GM21619 (cell line): ENCODE measurements at regions not wholly inside any gene's neighbourhood (a gene's known extent, or its start where the extent isn't known, plus 50 kb on each side); places are given as distances from the start of the nearest gene placed in this dataset.
"Not testable (repeated sequence)": the region's sequence is repeated elsewhere in the genome, so short reads cannot be mapped to it uniquely, and the experiment has no call there.

Source experiments
- ATAC-seq: cut with Tn5 transposase; IDR thresholded peaks from one replicate; pipeline ENCODE4 v1.9.1; 2021; ENCODE audit not compliant: unreplicated experiment

GRCh38 chr4:159639671-159640323 is 536.9 kb downstream of the RAPGEF2 start:
- no peak for ATAC-seq

DNA sequence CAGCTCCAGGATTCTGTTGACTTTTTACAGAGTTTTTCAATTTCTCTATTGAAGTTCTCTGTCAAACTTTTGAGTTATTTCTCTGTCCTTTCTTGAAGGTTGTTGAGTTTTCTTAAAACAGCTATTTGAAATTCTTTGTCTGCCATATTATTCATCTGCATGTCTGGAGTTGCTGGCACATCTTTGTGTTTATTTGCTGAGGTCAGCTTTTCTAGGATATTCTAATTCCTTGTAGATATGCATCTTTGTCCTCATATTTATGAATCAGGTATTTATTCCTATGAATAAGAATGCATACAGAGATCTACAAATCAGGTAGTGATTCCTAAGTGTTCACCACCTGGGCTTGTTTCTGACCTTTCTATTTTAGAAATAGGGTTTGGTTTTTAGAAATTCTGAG is 546.4 kb downstream of the RAPGEF2 start:
- no peak for ATAC-seq

DNA sequence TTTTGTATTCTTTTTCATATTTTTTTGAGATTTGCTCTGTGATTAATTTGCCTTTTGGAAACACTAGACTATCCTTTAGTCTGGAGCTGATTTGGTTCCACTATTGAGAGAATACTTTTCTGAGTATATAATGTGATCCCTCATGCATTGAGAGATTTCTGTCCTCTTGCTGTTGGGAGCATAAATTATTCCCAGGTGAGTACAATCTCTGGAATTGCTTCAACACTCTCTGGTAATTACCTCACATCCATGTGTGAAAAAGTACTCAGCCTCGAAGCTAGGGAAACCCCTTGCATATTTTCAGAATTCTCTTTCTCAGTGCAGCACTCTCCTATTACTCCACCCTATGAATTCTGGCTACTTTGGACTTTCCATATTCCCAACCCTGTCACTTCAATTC is 550.0 kb downstream of the RAPGEF2 start:
- ATAC-seq: no peak

- ATAC-seq: no peak
Measured at GRCh38 chr4:159655547-159655946, 552.7 kb downstream of the RAPGEF2 start.

DNA sequence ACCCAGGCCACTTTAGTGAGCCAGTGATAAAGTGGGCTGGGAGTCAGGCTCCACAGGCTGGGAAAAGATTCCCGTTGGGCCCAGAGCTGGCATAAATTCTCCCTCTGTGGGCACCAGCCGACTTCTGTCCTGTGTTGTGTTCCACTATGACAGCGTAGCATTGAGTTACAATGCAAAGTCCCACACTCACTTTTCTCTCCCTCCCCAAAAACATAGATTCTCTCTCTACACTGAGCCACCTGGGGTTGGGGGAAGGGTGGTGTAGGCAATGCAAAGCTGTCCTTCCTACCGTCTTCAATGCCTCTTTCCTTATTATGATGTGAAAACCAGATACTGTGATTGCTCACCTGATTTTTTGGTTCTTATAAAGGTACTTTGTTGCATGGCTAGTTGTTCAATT is 566.2 kb downstream of the RAPGEF2 start:
- ATAC-seq: no peak

GRCh38 chr4:159673221-159673620 is 570.3 kb downstream of the RAPGEF2 start:
- ATAC-seq: peak; percentile 64

DNA sequence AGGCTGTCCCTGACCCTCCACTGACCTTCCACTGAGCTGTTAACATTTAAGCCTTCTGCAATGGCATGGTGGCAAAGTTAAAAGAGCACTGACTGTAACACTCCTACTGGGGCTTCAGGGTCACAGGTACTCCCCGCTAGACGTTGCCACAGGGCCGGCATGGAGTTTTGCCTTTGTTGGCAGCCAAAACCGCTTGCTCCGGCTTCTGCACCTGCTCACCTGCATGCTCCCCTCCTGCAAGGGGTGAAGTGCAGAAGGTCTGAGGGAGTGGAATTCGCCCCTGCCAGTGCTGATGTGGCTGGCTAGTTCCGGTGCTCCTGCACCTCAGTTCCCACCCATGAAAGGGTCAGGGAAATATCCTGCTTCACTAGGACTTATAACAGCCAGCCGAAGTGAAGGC is 571.4 kb downstream of the RAPGEF2 start:
- ATAC-seq: no peak

GRCh38 chr4:159677521-159677920 is 574.6 kb downstream of the RAPGEF2 start:
- no peak for ATAC-seq

DNA sequence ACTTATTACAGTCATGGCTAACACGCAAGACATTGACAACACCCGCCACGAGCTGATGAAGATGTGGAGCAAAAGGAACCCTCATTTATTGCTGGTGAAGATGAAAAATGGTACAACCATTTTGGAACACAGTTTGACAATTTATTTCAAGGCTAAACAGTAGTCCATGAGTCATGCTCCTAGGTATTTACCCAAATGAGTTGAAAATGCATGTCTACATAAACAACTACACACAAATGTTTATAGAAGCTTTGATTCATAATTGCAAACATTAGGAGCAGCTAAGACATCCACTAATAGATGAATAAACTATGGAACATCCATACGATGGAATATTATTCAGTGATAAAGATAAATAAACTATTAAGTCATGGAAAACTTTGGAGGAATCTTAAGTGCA is 580.1 kb downstream of the RAPGEF2 start:
- ATAC-seq: no peak

GRCh38 chr4:159684061-159684460 is 581.2 kb downstream of the RAPGEF2 start:
- no peak for ATAC-seq

- no peak for ATAC-seq
Measured at GRCh38 chr4:159685340-159686092, 582.6 kb downstream of the RAPGEF2 start.

DNA sequence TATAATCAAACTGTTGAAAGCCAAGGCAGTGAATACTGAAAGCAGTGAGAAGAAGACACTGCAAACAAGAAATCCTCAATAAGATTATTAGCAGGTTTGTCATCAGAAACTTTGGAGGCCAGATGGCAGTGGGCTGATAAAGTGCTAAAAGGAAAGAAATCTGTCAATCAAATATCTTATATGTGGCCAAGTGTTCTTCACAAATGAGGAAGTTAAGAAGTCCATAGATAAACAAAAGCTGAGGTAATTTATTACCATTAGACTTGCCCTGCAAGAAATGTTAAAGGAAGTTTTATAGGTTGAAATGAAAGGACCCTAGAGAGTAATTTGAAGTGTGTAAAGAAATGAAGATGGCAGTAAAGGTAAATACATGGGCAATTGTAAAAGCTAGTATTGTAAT is 586.6 kb downstream of the RAPGEF2 start:
- no peak for ATAC-seq

GRCh38 chr4:159697322-159698283 is 594.7 kb downstream of the RAPGEF2 start:
- ATAC-seq: no peak

DNA sequence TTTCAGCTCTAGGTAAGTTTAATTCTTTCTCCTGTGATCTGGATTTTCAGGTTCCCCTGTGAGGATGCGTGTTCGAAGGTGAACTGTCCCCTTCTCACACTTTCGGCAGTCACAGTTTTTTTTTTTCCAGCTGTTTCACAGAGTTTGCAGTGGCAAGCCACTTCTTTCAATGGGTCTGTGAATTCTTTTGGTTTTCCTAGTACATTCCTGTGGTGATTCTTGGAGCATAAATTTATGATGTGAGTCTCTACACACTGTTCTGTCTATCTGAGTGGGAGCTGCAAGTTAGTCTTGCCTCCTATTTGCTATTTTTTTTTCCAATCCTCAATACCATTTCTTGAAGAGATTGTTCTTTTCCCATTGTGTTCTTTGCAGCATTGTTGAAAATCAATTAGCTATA is 595.5 kb downstream of the RAPGEF2 start:
- ATAC-seq: no peak

DNA sequence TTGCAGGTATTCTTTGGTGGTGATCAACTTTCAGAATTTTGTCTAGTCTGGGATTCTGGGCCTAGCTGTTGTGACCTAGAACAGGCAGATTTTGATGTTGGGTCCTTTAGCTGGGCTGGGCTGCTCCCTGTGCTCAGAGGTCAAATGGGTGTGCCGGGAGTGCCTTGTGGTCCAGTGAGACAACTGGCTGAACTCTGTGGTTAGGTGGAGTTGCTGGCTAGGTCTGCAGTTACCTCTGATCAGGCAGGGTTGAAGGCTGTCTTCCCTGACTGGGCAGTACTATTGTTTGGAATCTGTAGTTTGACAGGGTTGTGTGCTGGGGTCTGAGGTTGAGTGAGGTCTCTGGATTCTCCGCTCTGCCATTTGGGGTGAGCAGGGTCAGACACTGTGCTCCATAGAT is 599.3 kb downstream of the RAPGEF2 start:
- ATAC-seq: no peak

DNA sequence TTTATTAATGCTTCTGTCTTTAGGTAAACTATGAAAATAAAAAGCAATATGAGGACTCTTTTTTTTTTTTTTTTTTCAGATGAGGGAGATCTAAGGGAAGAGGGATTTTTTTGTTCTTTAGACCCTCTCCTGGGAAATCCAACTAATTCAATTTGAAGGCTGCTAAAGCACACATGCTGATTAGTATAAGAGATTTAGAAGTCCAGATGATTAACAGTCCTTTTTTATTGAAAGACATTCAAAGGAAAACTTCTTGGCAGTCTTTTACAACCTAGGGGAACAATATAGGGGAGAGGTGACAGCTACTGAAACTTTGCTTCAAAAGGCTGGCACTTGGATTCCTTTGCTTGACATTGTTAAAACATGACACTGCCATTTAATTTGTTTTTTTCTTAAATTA is 602.5 kb downstream of the RAPGEF2 start:
- no peak for ATAC-seq

DNA sequence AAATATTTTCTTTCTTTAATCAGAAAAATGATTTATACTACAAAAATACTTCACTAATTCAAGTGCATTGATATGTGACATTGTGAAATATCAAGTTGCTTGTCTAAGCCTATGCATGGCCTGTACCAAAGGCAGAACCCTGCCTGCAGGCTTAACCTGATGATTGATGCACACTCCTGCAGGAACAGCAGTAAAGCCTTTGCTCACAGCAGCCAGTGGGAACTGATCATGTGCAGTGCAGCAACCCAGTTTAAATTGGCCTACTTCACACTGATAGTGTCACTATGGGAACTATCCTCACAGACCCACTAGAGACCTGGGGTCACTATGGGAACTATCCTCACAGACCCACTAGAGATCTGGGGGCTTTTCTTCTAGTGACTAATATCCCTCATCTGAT is 603.8 kb downstream of the RAPGEF2 start:
- no peak for ATAC-seq

- not testable (repeated sequence) for ATAC-seq
Measured at GRCh38 chr4:159715180-159715579, 612.3 kb downstream of the RAPGEF2 start.

- ATAC-seq: no peak
Measured at GRCh38 chr4:159719531-159719930, 616.7 kb downstream of the RAPGEF2 start.

GRCh38 chr4:159722052-159722451 is 619.2 kb downstream of the RAPGEF2 start:
- no peak for ATAC-seq

- no peak for ATAC-seq
Measured at GRCh38 chr4:159722918-159723317, 620.0 kb downstream of the RAPGEF2 start.
